ENCODE measurements at regions not wholly inside any gene's neighbourhood (a gene's known extent, or its start where the extent isn't known, plus 50 kb on each side); places are given as distances from the start of the nearest gene placed in this dataset.

GRCh38 chr5:68612972-68613371 is 397.4 kb downstream of the PIK3R1 start:
- no peak overlapping the region for H3K4me2 ChIP-seq
- CTCF ChIA-PET, result no interaction called here
- H3K27ac ChIP-seq (ENCODE audit: low read depth in 2 of 2, low read length in 1 of 2), result no peak overlapping the region
- H3K4me3 ChIP-seq (ENCODE audit: low read depth in 2 of 2, low read length in 1 of 2), result no peak overlapping the region
- WGBS (ENCODE audit: low lambda C conversion rate), result 44% methylated on average over 1 of the region's 1 CpG
- H3F3A ChIP-seq (replicated peaks; ENCODE audit: insufficient read depth), result no peaks in the 10 kb centered on the region
- H3K4me1 ChIP-seq (ENCODE audit: control insufficient read depth in 1 of 2, insufficient read depth in 2 of 2, low read depth in 1 of 2, low read length in 1 of 2), result no peaks in the 10 kb centered on the region
- no peaks in the 10 kb centered on the region for H3K79me2 ChIP-seq (ENCODE audit: insufficient read depth)
- H2AFZ ChIP-seq (ENCODE audit: low read depth), result no peak overlapping the region
- no peak overlapping the region for H3K9ac ChIP-seq
- DNase-seq, result no peak
- no peaks in the 10 kb centered on the region for H3K36me3 ChIP-seq (replicated peaks in 1 of 2; ENCODE audit: control insufficient read depth in 1 of 2, insufficient read depth in 2 of 2, low read length in 1 of 2)
- H3K9me3 ChIP-seq, result no peaks in the 10 kb centered on the region
- POLR2A ChIA-PET, result no interaction called here
- TF ChIP-seq RFX5 (IDR thresholded peaks at IDR 0.05; ENCODE audit: low read length), result no peak
- H3K9me2 ChIP-seq, result no peaks in the 10 kb centered on the region
- H3K27me3 ChIP-seq (ENCODE audit: insufficient read depth), result no peaks in the 10 kb centered on the region
- no peaks in the 10 kb centered on the region for H4K20me1 ChIP-seq (ENCODE audit: insufficient read depth)

- Histone ChIP-seq H3K9ac (no peak overlapping the region), H3K27ac (ENCODE audit: low read depth in 2 of 2, low read length in 1 of 2) (no peak overlapping the region), H3K9me2 (no peaks in the 10 kb centered on the region), H3K4me3 (ENCODE audit: low read depth in 2 of 2, low read length in 1 of 2) (no peak overlapping the region), H4K20me1 (ENCODE audit: insufficient read depth) (no peaks in the 10 kb centered on the region), H2AFZ (ENCODE audit: low read depth) (no peak overlapping the region), H3K27me3 (ENCODE audit: insufficient read depth) (no peaks in the 10 kb centered on the region), H3K4me2 (no peak overlapping the region), H3K36me3 (replicated peaks in 1 of 2; ENCODE audit: control insufficient read depth in 1 of 2, insufficient read depth in 2 of 2, low read length in 1 of 2) (no peaks in the 10 kb centered on the region), H3K4me1 (ENCODE audit: control insufficient read depth in 1 of 2, insufficient read depth in 2 of 2, low read depth in 1 of 2, low read length in 1 of 2) (no peaks in the 10 kb centered on the region), H3K9me3 (no peaks in the 10 kb centered on the region), H3K79me2 (ENCODE audit: insufficient read depth) (no peaks in the 10 kb centered on the region), H3F3A (replicated peaks; ENCODE audit: insufficient read depth) (no peaks in the 10 kb centered on the region)
- DNase-seq, result no peak
- 54% methylated on average over 2 of the region's 2 CpGs for WGBS (ENCODE audit: low lambda C conversion rate)
- ChIA-PET CTCF (interaction anchor here (1.5 kb wide), 1 partner anchor 24 kb away, joined by 3 read pairs; no protein-coding TSS in a partner anchor), POLR2A (no interaction called here)
- TF ChIP-seq, protein P1, sequence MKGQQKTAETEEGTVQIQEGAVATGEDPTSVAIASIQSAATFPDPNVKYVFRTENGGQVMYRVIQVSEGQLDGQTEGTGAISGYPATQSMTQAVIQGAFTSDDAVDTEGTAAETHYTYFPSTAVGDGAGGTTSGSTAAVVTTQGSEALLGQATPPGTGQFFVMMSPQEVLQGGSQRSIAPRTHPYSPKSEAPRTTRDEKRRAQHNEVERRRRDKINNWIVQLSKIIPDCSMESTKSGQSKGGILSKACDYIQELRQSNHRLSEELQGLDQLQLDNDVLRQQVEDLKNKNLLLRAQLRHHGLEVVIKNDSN (IDR thresholded peaks at IDR 0.05; ENCODE audit: borderline replicate concordance, low read depth), result no peak
- TF ChIP-seq, protein P2, sequence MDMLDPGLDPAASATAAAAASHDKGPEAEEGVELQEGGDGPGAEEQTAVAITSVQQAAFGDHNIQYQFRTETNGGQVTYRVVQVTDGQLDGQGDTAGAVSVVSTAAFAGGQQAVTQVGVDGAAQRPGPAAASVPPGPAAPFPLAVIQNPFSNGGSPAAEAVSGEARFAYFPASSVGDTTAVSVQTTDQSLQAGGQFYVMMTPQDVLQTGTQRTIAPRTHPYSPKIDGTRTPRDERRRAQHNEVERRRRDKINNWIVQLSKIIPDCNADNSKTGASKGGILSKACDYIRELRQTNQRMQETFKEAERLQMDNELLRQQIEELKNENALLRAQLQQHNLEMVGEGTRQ (IDR thresholded peaks at IDR 0.05; ENCODE audit: borderline replicate concordance, low read depth, low read length), result no peak
- TF ChIP-seq RXRA (IDR thresholded peaks at IDR 0.05; ENCODE audit: borderline replicate concordance, low read depth) (no peak), FOXM1 (IDR thresholded peaks at IDR 0.05; ENCODE audit: low read depth) (no peak)
Measured at GRCh38 chr5:68618501-68618900, 402.9 kb downstream of the PIK3R1 start.

DNA sequence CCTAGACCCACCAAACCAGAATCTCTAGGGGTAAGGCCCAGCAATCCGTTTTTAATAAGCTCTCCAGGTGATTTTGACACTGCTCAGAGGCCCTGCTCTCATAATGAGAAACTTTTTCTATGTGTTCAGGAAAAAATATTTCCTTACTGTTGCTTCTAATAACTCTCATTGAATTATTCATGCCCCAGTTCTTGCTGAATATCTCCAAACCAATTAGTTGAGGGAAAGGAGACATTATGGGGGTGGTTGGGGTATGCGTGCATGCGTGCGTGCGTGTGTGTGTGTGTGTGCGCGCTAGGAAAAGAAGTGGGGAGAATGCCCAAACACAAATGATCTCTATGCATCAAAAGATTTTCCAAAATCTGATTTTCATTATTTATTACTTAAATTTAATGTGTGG is 411.4 kb downstream of the PIK3R1 start:
- no peak overlapping the region for H3K27ac ChIP-seq (ENCODE audit: low read depth in 2 of 2, low read length in 1 of 2)
- H3K9me2 ChIP-seq, result no peaks in the 10 kb centered on the region
- POLR2A ChIA-PET, result no interaction called here
- CTCF ChIA-PET, result no interaction called here
- WGBS (ENCODE audit: low lambda C conversion rate), result 83% methylated on average over 7 of the region's 7 CpGs
- DNase-seq, result no peak
- no peak overlapping the region for H2AFZ ChIP-seq (ENCODE audit: low read depth)
- no peak overlapping the region for H3K4me2 ChIP-seq
- H3K9me3 ChIP-seq, result no peaks in the 10 kb centered on the region
- no peak overlapping the region for H3K9ac ChIP-seq
- H3K79me2 ChIP-seq (ENCODE audit: insufficient read depth), result no peaks in the 10 kb centered on the region
- H3K4me1 ChIP-seq (ENCODE audit: control insufficient read depth in 1 of 2, insufficient read depth in 2 of 2, low read depth in 1 of 2, low read length in 1 of 2), result no peaks in the 10 kb centered on the region
- H3F3A ChIP-seq (replicated peaks; ENCODE audit: insufficient read depth), result no peaks in the 10 kb centered on the region
- no peaks in the 10 kb centered on the region for H3K27me3 ChIP-seq (ENCODE audit: insufficient read depth)
- H3K4me3 ChIP-seq (ENCODE audit: low read depth in 2 of 2, low read length in 1 of 2), result no peak overlapping the region
- H4K20me1 ChIP-seq (ENCODE audit: insufficient read depth), result no peaks in the 10 kb centered on the region
- H3K36me3 ChIP-seq (replicated peaks in 1 of 2; ENCODE audit: control insufficient read depth in 1 of 2, insufficient read depth in 2 of 2, low read length in 1 of 2), result no peaks in the 10 kb centered on the region
- TF ChIP-seq TAF1 (IDR thresholded peaks at IDR 0.05; ENCODE audit: borderline replicate concordance, low read depth, low read length), result no peak
- TF ChIP-seq RCOR1 (IDR thresholded peaks at IDR 0.05; ENCODE audit: low read length), result no peak
- no peak for TF ChIP-seq ZBTB33 (IDR thresholded peaks at IDR 0.05; ENCODE audit: borderline replicate concordance, low read depth)
- TF ChIP-seq PBX3 (IDR thresholded peaks at IDR 0.05), result no peak
- no peak for TF ChIP-seq GABPA (IDR thresholded peaks at IDR 0.05; ENCODE audit: low read depth)
- TF ChIP-seq GATA2 (CRISPR knock-in tag; IDR thresholded peaks at IDR 0.05), result no peak
- TF ChIP-seq FOXM1 (IDR thresholded peaks at IDR 0.05; ENCODE audit: low read depth), result no peak
- TF ChIP-seq NFIC (IDR thresholded peaks at IDR 0.05; ENCODE audit: borderline replicate concordance), result no peak
- no peak for TF ChIP-seq JUND (IDR thresholded peaks at IDR 0.05)
- no peak for TF ChIP-seq RFX5 (IDR thresholded peaks at IDR 0.05; ENCODE audit: low read length)
- TF ChIP-seq, protein P3, sequence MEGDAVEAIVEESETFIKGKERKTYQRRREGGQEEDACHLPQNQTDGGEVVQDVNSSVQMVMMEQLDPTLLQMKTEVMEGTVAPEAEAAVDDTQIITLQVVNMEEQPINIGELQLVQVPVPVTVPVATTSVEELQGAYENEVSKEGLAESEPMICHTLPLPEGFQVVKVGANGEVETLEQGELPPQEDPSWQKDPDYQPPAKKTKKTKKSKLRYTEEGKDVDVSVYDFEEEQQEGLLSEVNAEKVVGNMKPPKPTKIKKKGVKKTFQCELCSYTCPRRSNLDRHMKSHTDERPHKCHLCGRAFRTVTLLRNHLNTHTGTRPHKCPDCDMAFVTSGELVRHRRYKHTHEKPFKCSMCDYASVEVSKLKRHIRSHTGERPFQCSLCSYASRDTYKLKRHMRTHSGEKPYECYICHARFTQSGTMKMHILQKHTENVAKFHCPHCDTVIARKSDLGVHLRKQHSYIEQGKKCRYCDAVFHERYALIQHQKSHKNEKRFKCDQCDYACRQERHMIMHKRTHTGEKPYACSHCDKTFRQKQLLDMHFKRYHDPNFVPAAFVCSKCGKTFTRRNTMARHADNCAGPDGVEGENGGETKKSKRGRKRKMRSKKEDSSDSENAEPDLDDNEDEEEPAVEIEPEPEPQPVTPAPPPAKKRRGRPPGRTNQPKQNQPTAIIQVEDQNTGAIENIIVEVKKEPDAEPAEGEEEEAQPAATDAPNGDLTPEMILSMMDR (IDR thresholded peaks at IDR 0.05), result no peak
- no peak for TF ChIP-seq SMC3 (IDR thresholded peaks at IDR 0.05; ENCODE audit: low read depth, low read length)
